KG1 (cell line): ENCODE measurements at regions not wholly inside any gene's neighbourhood (a gene's known extent, or its start where the extent isn't known, plus 50 kb on each side); places are given as distances from the start of the nearest gene placed in this dataset.

Experiments
- DNase-seq: peaks from one replicate; lab custom pipeline; 2025; lab: John Stamatoyannopoulos, UW

- no peak for DNase-seq
Observed at GRCh38 chr9:108609227-108609896, 246.4 kb downstream of the ACTL7B start.

GRCh38 chr9:108607607-108608006, 248.2 kb downstream of the ACTL7B start:
- no peak for DNase-seq

GRCh38 chr9:108606401-108606800, 249.4 kb downstream of the ACTL7B start:
- DNase-seq, result no peak

GRCh38 chr9:108603141-108603540, 252.6 kb downstream of the ACTL7B start:
- no peak for DNase-seq

- DNase-seq, result no peak
Observed at GRCh38 chr9:108600896-108601295, 254.9 kb downstream of the ACTL7B start.

- DNase-seq, result no peak
Observed at GRCh38 chr9:108599571-108599970, 256.2 kb downstream of the ACTL7B start.

GRCh38 chr9:108591121-108591520, 264.7 kb downstream of the ACTL7B start:
- DNase-seq, result no peak

- DNase-seq, result no peak
Observed at GRCh38 chr9:108588246-108588645, 267.5 kb downstream of the ACTL7B start.

GRCh38 chr9:108586471-108587139, 269.2 kb downstream of the ACTL7B start:
- no peak for DNase-seq

GRCh38 chr9:108584860-108585259, 270.9 kb downstream of the ACTL7B start:
- DNase-seq, result no peak

- no peak for DNase-seq
Observed at GRCh38 chr9:108582726-108583125, 273.1 kb downstream of the ACTL7B start.

- DNase-seq, result no peak
Observed at GRCh38 chr9:108579757-108580439, 275.9 kb downstream of the ACTL7B start.

GRCh38 chr9:108575276-108575675, 280.5 kb downstream of the ACTL7B start:
- DNase-seq, result no peak

GRCh38 chr9:108569624-108570023, 286.2 kb downstream of the ACTL7B start:
- no peak for DNase-seq

GRCh38 chr9:108568093-108568492, 287.7 kb downstream of the ACTL7B start:
- DNase-seq, result no peak

GRCh38 chr9:108567571-108567970, 288.2 kb downstream of the ACTL7B start:
- DNase-seq, result no peak

- peak; percentile 17 for DNase-seq
Observed at GRCh38 chr9:108565651-108566378, 290.0 kb downstream of the ACTL7B start.

- DNase-seq, result no peak
Observed at GRCh38 chr9:108562176-108562575, 293.6 kb downstream of the ACTL7B start.

- no peak for DNase-seq
Observed at GRCh38 chr9:108559432-108559831, 296.4 kb downstream of the ACTL7B start.

- no peak for DNase-seq
Observed at GRCh38 chr9:108554831-108555230, 301.0 kb downstream of the ACTL7B start.

GRCh38 chr9:108553111-108553635, 302.6 kb downstream of the ACTL7B start:
- no peak for DNase-seq

GRCh38 chr9:108552459-108553040, 303.2 kb downstream of the ACTL7B start:
- no peak for DNase-seq
